ENCODE measurements at regions not wholly inside any gene's neighbourhood (a gene's known extent, or its start where the extent isn't known, plus 50 kb on each side); places are given as distances from the start of the nearest gene placed in this dataset.

DNA sequence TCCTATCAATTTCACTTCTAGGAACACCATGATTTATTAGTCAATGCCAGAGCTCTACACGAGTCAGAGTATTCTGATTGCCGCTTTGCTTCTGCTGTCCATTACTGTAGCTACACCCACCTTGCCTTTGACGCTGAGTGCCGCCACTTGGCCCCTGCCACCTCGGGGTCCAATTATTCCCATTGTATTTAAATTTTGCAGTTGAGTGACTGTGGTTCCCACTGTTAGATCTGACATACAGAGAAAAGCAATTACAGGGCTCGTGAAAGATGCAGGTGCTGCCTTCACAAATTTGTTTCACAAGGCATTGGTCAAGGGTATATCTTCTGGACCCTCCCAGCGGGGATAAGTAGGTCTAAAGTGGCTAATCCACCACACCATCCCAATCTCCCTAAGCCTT, 428.9 kb downstream of the SIPA1L2 start:
- no peak for DNase-seq (ENCODE audit: low read depth in 2 of 2)

- DNase-seq (ENCODE audit: low read depth in 2 of 2): no peak
These were observed 433.9 kb downstream of the SIPA1L2 start for GRCh38 chr1:232196042-232196441.

DNA sequence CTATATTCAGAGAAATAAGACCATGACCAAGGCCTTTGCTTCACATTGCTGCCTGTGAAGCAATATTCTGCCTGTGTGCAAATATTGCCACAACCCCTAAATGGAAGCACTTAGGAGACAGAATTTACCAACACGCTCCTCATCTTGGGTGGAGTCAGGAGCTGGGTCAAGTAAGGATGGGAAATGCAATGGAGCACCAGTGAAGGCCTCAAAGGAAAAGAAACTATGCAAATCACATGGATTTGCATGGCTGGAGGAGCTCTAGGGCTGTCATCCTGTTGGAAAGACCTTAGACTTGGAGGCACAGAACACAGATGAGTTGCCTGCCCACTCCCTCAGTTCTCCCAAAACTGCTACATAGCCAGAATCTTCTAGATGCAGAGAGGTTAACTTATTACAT, 435.5 kb downstream of the SIPA1L2 start:
- DNase-seq (ENCODE audit: low read depth in 2 of 2): no peak

DNA sequence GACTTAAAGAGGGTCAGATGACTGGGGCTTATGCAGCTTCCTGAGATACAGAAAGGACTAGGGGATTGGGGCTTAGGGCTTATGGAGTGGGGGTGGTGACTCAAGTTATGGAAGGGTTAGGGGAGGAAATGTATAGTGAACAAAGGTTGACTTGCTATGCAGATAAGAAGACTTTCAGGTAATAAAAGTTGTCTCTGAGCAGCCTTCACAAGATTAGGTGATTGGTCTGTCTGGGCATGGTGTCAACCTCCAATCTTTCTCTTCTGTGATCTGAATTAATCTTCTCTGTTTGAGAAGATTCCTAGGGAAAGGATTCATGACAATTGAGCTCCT, 436.5 kb downstream of the SIPA1L2 start:
- DNase-seq (ENCODE audit: low read depth in 2 of 2): no peak

DNA sequence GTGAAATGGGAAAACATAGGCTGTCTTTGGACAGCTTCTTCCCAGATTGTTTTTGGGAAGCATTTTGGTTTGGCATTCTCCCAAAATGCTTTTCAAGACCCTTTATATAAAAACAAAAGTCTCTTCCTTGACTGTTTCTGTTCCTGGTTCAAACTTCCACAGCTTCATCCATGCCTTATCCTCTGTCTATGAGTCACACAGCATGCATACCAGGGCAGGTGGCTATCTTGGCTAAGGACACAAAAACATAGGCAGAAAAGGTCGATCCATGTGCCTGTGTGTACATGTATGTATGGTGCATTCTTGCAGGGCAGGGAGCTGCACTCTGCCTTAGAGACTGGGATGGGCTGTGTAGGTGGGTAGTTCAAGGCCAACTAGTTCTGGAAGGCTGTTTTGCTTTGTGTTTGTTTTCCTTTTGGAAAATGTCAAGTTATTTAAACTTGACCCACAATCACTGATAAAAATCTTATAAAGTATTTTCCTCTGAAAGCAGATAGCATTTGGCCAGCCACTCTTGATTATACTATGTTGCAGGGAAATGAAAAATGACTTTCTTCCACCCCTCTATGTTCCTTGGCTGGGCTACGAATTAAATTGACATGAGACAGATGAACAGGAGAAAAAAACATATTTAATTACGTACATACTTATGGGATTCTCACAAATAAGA, 437.0 kb downstream of the SIPA1L2 start:
- DNase-seq (ENCODE audit: low read depth in 2 of 2): no peak

GRCh38 chr1:232191560-232191959, 438.4 kb downstream of the SIPA1L2 start:
- no peak for DNase-seq (ENCODE audit: low read depth in 2 of 2)

GRCh38 chr1:232188318-232188717, 441.6 kb downstream of the SIPA1L2 start:
- no peak for DNase-seq (ENCODE audit: low read depth in 2 of 2)

DNA sequence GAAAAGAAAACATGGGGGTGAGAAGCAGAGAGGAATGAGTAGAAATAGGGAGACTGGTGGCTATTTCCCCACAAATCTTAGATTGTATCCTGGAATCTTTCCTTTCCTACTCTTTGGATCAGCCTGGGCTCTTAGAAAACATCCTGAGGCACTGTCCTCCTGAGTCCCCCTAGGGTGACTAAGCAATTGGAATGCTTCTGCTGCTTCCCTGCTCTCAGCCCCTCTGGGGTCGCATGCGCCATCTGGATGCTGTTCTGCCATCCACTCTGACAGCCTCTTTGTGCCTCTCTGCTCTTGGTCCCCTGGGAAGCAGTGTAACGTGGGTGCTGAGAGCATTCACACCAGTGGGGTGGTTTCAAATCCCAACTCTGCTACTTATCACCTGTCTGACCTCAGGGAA, 443.0 kb downstream of the SIPA1L2 start:
- DNase-seq (ENCODE audit: low read depth in 2 of 2): no peak

GRCh38 chr1:232184561-232185530, 445.1 kb downstream of the SIPA1L2 start:
- DNase-seq (ENCODE audit: low read depth in 2 of 2): no peak

GRCh38 chr1:232183802-232184201, 446.1 kb downstream of the SIPA1L2 start:
- DNase-seq (ENCODE audit: low read depth in 2 of 2): no peak

GRCh38 chr1:232183266-232183800, 446.6 kb downstream of the SIPA1L2 start:
- no peak for DNase-seq (ENCODE audit: low read depth in 2 of 2)

GRCh38 chr1:232182236-232182635, 447.7 kb downstream of the SIPA1L2 start:
- no peak for DNase-seq (ENCODE audit: low read depth in 2 of 2)

DNA sequence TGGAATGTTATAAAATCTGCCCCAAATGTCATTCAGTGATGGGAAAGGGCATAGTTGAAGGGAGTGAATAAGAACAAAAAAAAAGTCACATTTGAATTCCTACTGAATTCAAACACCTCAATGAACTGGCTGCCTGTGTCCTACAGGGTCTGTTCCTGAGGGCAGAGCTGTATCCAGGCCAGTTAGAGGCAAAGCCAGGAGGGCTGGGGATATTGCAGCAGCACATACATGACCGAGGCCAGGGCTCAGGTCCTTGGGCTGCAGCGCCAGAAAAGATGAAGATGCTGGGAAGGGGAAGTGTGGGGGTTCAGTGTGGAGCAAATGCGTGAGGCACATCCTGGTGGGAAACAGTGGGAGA, 449.2 kb downstream of the SIPA1L2 start:
- no peak for DNase-seq (ENCODE audit: low read depth in 2 of 2)

DNA sequence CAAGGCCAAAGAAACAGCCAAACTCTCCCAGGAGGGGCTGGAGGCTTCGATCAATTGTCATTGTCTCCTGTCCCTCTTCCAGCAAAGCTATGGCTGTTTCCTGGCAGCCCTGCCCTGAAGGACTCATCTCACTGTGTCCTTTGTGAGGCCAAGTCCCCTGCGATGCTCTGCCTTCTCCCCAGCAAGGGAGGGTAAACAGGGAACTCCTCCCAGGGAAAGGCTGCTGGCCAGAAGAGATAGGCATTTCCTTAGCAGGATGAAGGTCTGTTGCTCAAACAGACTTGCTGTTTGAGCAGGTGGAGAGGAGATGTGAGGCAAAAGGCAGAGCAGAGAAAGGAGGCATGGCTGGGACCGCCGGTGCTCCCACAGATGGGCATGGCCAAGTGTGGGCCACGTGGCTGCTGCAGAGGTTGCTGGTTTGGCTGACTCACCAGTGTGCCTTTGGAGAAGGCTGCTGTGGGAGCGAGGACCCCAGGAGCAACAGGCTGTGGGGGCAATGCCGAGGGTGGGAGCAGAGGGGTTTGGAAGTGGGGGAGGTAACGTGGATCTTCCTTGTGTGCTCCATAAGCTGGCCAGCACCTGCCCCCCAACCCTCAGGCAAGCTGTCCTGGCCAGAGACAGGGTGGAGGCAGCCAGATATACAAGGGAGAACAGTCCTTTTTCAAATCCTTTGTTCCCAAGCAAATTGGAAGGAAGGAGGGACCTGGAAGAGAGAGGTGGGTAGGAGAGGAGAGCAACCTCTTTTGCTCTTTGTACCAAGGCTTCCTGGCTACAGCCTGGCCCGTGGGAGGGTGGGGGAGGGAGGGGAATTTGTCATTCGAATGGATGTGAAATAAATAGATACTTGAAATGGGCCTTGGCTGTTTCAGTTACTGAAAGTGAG, 449.8 kb downstream of the SIPA1L2 start:
- no peak for DNase-seq (ENCODE audit: low read depth in 2 of 2)

DNA sequence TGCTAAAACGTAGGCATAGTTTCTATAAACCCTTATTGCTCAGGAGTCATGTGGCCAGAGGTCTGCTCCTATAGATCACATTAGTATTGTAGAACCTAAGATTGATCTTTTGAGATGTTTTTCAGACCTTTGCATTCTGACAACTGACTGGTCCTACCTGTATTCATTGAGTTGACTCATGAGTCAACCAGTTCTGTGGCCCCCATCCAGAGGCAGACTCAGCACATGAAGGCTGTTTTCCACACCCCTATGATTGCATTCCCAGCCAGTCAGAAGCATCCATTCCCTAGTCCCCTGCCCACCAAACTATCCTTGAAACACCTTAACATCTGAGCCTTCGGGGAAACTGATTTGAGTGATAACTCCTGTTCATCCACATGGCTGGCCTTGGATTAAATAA, 451.7 kb downstream of the SIPA1L2 start:
- DNase-seq (ENCODE audit: low read depth in 2 of 2): no peak

GRCh38 chr1:232177438-232177837, 452.5 kb downstream of the SIPA1L2 start:
- no peak for DNase-seq (ENCODE audit: low read depth in 2 of 2)

DNA sequence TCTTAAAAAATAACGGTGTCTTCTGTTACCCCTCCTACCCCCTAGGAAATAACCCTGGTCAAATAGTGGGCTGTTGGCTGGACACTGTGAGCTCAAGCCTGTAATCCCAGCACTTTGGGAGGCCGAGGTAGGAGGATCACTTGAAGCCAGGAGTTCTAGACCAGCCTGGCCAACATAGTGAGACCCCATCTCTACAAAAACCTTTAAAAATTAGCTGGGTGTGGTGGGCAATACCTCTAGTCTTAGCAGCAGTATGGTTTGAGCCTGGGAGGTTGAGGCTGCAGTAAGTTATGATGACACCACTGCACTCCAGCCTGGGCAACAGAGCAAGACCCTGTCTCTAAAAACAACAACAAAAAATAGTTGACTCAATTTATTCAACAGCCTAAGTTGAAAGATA, 453.7 kb downstream of the SIPA1L2 start:
- no peak for DNase-seq (ENCODE audit: low read depth in 2 of 2)

- DNase-seq (ENCODE audit: low read depth in 2 of 2): no peak
These were observed 455.6 kb downstream of the SIPA1L2 start for GRCh38 chr1:232174306-232174705.

- no peak for DNase-seq (ENCODE audit: low read depth in 2 of 2)
These were observed 457.4 kb downstream of the SIPA1L2 start for GRCh38 chr1:232172563-232172962.

GRCh38 chr1:232170909-232171308, 459.0 kb downstream of the SIPA1L2 start:
- no peak for DNase-seq (ENCODE audit: low read depth in 2 of 2)

- DNase-seq (ENCODE audit: low read depth in 2 of 2): no peak
These were observed 460.5 kb downstream of the SIPA1L2 start for GRCh38 chr1:232169436-232169835.

GRCh38 chr1:232168508-232168907, 461.4 kb downstream of the SIPA1L2 start:
- DNase-seq (ENCODE audit: low read depth in 2 of 2): no peak

Data from stimulated activated CD4-positive, alpha-beta T cell treated with anti-CD3 and anti-CD28 coated beads, Interleukin-12 subunit alpha, Interleukin-12 subunit beta, amount 100 ng/mL, for 24 hours (primary cell).